ENCODE measurements at regions not wholly inside any gene's neighbourhood (a gene's known extent, or its start where the extent isn't known, plus 50 kb on each side); places are given as distances from the start of the nearest gene placed in this dataset.

DNA sequence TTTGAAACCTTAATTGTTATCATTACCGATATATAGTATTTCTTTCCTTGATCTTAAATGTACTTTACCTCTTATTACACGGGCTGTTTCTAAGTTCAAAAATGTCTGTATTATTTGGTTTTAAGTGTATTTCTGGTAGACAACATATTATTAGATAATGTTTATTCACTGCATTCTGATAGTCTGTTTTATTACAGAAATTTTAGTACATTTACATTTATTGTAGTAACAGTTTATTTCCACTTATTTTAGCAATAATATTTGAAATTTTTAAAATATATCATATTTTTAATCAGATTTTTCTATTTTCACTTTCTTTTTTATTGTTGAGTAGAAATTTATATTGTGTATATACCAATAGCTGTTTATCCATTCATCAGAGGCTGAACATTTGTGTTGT, 1195.2 kb downstream of the TBC1D22A start:
- no peak for ATAC-seq
- POLR2A ChIA-PET (ENCODE audit: unreplicated experiment) = no interaction called here

DNA sequence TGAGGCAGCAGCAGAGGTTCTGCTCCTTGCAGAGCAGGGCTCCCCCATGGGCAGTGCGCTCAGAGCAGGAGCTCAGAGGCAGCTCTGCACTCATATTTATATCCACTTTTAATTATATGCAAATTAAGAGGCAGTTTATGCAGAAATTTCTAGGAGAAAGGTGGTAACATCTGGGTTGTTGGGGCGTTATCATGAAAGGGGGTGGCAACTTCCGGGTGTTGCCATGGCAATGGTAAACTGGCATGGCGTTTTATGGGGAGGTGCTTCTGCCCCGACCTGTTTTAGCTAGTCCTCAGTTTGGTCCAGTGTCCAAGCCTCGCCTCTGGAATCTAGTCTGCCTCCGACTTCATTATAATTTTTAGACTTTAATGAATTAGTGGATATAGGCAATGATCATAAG, 1191.7 kb downstream of the TBC1D22A start:
- TF ChIP-seq EZH2phosphoT487 (IDR thresholded peaks at IDR 0.05; ENCODE audit: borderline replicate concordance, low read length) = no peak
- no peak for TF ChIP-seq EZH2 (IDR thresholded peaks at IDR 0.05; ENCODE audit: low read length, unreplicated experiment)
- TF ChIP-seq, protein P1, sequence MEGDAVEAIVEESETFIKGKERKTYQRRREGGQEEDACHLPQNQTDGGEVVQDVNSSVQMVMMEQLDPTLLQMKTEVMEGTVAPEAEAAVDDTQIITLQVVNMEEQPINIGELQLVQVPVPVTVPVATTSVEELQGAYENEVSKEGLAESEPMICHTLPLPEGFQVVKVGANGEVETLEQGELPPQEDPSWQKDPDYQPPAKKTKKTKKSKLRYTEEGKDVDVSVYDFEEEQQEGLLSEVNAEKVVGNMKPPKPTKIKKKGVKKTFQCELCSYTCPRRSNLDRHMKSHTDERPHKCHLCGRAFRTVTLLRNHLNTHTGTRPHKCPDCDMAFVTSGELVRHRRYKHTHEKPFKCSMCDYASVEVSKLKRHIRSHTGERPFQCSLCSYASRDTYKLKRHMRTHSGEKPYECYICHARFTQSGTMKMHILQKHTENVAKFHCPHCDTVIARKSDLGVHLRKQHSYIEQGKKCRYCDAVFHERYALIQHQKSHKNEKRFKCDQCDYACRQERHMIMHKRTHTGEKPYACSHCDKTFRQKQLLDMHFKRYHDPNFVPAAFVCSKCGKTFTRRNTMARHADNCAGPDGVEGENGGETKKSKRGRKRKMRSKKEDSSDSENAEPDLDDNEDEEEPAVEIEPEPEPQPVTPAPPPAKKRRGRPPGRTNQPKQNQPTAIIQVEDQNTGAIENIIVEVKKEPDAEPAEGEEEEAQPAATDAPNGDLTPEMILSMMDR (conservative IDR thresholded peaks at IDR 0.05; ENCODE audit: low read depth, low read length) = no peak
- POLR2A ChIA-PET (ENCODE audit: unreplicated experiment) = no interaction called here
- CTCF ChIA-PET = no interaction called here

More for the DNA sequence above, 1195.2 kb downstream of the TBC1D22A start:
- CTCF ChIA-PET = no interaction called here
- Histone ChIP-seq H3K27ac (ENCODE audit: low read length) (no peak overlapping the region), H3K4me2 (ENCODE audit: low read length) (no peak overlapping the region), H3K9me2 (replicated peaks; ENCODE audit: low read length) (no peaks in the 10 kb centered on the region), H3K4me3 (ENCODE audit: low read length) (no peak overlapping the region), H2AFZ (ENCODE audit: low read length) (no peak overlapping the region), H3K9me3 (ENCODE audit: low read length) (no peaks in the 10 kb centered on the region), H3K27me3 (ENCODE audit: low read length) (no peaks in the 10 kb centered on the region), H3K9ac (ENCODE audit: low read length) (no peak overlapping the region), H4K20me1 (ENCODE audit: low read length) (no peaks in the 10 kb centered on the region), H3K79me2 (ENCODE audit: low read length) (no peaks in the 10 kb centered on the region), H3K4me1 (ENCODE audit: insufficient read depth, low read length) (no peaks in the 10 kb centered on the region), H3K36me3 (ENCODE audit: low read depth, low read length) (no peaks in the 10 kb centered on the region), H3F3A (ENCODE audit: low read length, unreplicated experiment) (no peaks in the 10 kb centered on the region)
- no TSS peak for BruUV-seq (replicated peaks)
- intact Hi-C loops (cut with micrococcal nuclease) = no loop called here
- no peak for DNase-seq
- TF ChIP-seq EZH2 (IDR thresholded peaks at IDR 0.05; ENCODE audit: low read length, unreplicated experiment) (no peak), EZH2phosphoT487 (IDR thresholded peaks at IDR 0.05; ENCODE audit: borderline replicate concordance, low read length) (no peak)
- TF ChIP-seq, protein P1 (conservative IDR thresholded peaks at IDR 0.05; ENCODE audit: low read depth, low read length) = no peak

DNA sequence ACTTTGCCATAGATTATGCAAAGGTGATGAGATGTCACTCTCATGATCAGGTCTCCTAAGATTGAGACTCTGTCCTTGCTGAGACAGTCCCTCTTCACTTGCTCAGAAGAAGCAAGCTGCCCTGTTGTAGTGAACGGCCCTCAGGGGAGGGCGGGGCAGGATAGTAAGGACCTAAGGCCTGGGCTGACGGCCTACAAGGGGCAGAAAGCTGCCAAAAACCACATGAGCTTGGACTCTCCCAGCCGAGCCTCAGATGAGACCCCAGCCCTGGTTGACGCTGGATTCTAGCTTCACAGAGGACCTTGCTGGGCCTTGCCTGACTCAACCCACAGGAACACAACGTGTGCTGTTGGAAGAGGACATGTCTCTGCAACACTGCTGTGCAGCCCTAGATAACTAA, 1182.5 kb downstream of the TBC1D22A start:
- H3K4me1 ChIP-seq (ENCODE audit: insufficient read depth, low read length) = no peaks in the 10 kb centered on the region
- intact Hi-C loops (cut with micrococcal nuclease) = no loop called here
- no peaks in the 10 kb centered on the region for H3K27me3 ChIP-seq (ENCODE audit: low read length)
- no peak overlapping the region for H2AFZ ChIP-seq (ENCODE audit: low read length)
- BruUV-seq (replicated peaks) = no TSS peak
- no peaks in the 10 kb centered on the region for H3F3A ChIP-seq (ENCODE audit: low read length, unreplicated experiment)
- H3K4me3 ChIP-seq (ENCODE audit: low read length) = no peak overlapping the region
- ATAC-seq (no peak), DNase-seq (no peak)
- H3K9me2 ChIP-seq (replicated peaks; ENCODE audit: low read length) = no peaks in the 10 kb centered on the region
- H3K9me3 ChIP-seq (ENCODE audit: low read length) = no peaks in the 10 kb centered on the region
- ChIA-PET POLR2A (ENCODE audit: unreplicated experiment) (no interaction called here), CTCF (no interaction called here)
- H3K36me3 ChIP-seq (ENCODE audit: low read depth, low read length) = no peaks in the 10 kb centered on the region
- no peak overlapping the region for H3K4me2 ChIP-seq (ENCODE audit: low read length)
- H4K20me1 ChIP-seq (ENCODE audit: low read length) = no peaks in the 10 kb centered on the region
- TF ChIP-seq EZH2 (IDR thresholded peaks at IDR 0.05; ENCODE audit: low read length, unreplicated experiment) (no peak), EZH2phosphoT487 (IDR thresholded peaks at IDR 0.05; ENCODE audit: borderline replicate concordance, low read length) (no peak)
- TF ChIP-seq, protein P1 (conservative IDR thresholded peaks at IDR 0.05; ENCODE audit: low read depth, low read length) = no peak
- H3K27ac ChIP-seq (ENCODE audit: low read length) = no peak overlapping the region
- H3K9ac ChIP-seq (ENCODE audit: low read length) = no peak overlapping the region
- no peaks in the 10 kb centered on the region for H3K79me2 ChIP-seq (ENCODE audit: low read length)

More for the DNA sequence above, 1191.7 kb downstream of the TBC1D22A start:
- ATAC-seq (no peak), DNase-seq (no peak)
- Histone ChIP-seq H3K9me2 (replicated peaks; ENCODE audit: low read length) (no peaks in the 10 kb centered on the region), H3K9me3 (ENCODE audit: low read length) (no peaks in the 10 kb centered on the region), H4K20me1 (ENCODE audit: low read length) (no peaks in the 10 kb centered on the region), H2AFZ (ENCODE audit: low read length) (no peak overlapping the region), H3K4me3 (ENCODE audit: low read length) (no peak overlapping the region), H3K4me2 (ENCODE audit: low read length) (no peak overlapping the region), H3K79me2 (ENCODE audit: low read length) (no peaks in the 10 kb centered on the region), H3K27ac (ENCODE audit: low read length) (no peak overlapping the region), H3K4me1 (ENCODE audit: insufficient read depth, low read length) (no peaks in the 10 kb centered on the region), H3F3A (ENCODE audit: low read length, unreplicated experiment) (no peaks in the 10 kb centered on the region), H3K9ac (ENCODE audit: low read length) (no peak overlapping the region), H3K27me3 (ENCODE audit: low read length) (no peaks in the 10 kb centered on the region), H3K36me3 (ENCODE audit: low read depth, low read length) (no peaks in the 10 kb centered on the region)
- intact Hi-C loops (cut with micrococcal nuclease) = no loop called here
- BruUV-seq (replicated peaks) = no TSS peak

All from PC-3 (cell line).